NB4 (cell line): ENCODE measurements at regions not wholly inside any gene's neighbourhood (a gene's known extent, or its start where the extent isn't known, plus 50 kb on each side); places are given as distances from the start of the nearest gene placed in this dataset.

Source experiments
- CTCF ChIP-seq: IDR thresholded peaks from one replicate; pipeline ENCODE4 v1.5.1; 2012; ENCODE audit warnings: low read depth, low read length
- MAX ChIP-seq: IDR thresholded peaks from 2 replicates; pipeline ENCODE4 v1.6.1; 2011; ENCODE audit warnings: low read depth, low read length
- POLR2A ChIP-seq: IDR thresholded peaks from 2 replicates; pipeline ENCODE4 v1.6.1; 2011; ENCODE audit warnings: mild to moderate bottlenecking; ENCODE audit not compliant: insufficient read length; ENCODE audit errors: extremely low read depth

- TF ChIP-seq CTCF (no peak), POLR2A (no peak), MAX (no peak)
Measured at GRCh38 chr9:116045083-116045482, 108.5 kb upstream of the PAPPA start.
